ENCODE measurements at regions not wholly inside any gene's neighbourhood (a gene's known extent, or its start where the extent isn't known, plus 50 kb on each side); places are given as distances from the start of the nearest gene placed in this dataset.

GRCh38 chr16:85448557-85449190, 164.4 kb upstream of the GSE1 start:
- TF ChIP-seq CTCF (optimal IDR thresholded peaks at IDR 0.05 in 1 of 3, IDR thresholded peaks at IDR 0.05 in 1 of 3, conservative IDR thresholded peaks at IDR 0.05 in 1 of 3; ENCODE audit: extremely low read depth in 1 of 3, insufficient read depth in 2 of 3, low read length in 3 of 3) (no peak), EZH2 (IDR thresholded peaks at IDR 0.05; ENCODE audit: low read length) (no peak)
